ENCODE measurements at regions not wholly inside any gene's neighbourhood (a gene's known extent, or its start where the extent isn't known, plus 50 kb on each side); places are given as distances from the start of the nearest gene placed in this dataset.

DNA sequence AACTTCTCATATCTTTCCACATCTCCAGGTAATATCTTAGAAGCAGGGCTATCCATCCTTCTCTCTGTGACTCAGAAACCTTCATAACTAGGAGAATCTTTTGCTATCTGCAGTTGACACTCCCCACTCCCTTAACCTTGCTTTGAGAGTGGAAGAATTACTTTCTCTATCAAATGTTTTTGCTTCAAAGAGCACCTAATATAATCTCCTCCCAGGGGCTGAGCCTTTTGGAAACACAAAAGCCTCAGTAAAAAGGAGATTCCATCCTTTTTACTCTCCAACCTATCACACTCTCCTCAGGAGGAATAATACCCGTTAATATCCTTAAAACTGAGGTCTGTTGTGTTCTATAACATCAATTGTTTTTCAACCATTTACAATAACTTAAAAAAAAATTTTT, 94.9 kb upstream of the DNAJC10 start:
- H3K36me3 Mint-ChIP-seq (ENCODE audit: low read depth): no peaks in the 10 kb centered on the region
- H3K9me3 Mint-ChIP-seq: no peaks in the 10 kb centered on the region
- no peaks in the 10 kb centered on the region for H3K4me1 Mint-ChIP-seq (ENCODE audit: low read depth)
- intact Hi-C loops (cut with micrococcal nuclease): no loop called here
- no peak overlapping the region for H3K27ac Mint-ChIP-seq
- H3K27me3 Mint-ChIP-seq: no peaks in the 10 kb centered on the region
- H3K4me3 Mint-ChIP-seq: no peak overlapping the region

GRCh38 chr2:182621810-182622209, 94.2 kb upstream of the DNAJC10 start:
- H3K4me3 Mint-ChIP-seq: no peak overlapping the region

DNA sequence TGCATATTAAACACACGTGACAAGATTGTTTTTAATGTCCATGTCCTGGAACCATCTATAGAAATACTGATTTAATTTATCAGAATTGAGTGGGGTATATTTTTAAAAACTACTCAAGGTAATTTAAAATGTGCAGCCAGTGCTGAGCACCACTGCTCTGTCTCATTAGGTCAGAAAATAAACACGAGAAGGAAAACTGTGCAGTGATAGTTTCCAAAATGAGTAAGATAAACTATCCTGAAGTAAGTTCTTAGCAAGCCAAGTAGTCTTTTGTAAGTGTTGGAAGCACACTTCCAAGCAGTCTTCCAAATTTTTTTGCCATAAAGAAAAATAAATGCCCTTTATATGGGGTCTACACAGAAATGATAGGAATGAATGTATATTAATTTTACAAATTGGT, 93.8 kb upstream of the DNAJC10 start:
- no peaks in the 10 kb centered on the region for H3K36me3 Mint-ChIP-seq (ENCODE audit: low read depth)
- H3K27ac Mint-ChIP-seq: no peak overlapping the region
- H3K4me3 Mint-ChIP-seq: no peak overlapping the region
- H3K4me1 Mint-ChIP-seq (ENCODE audit: low read depth): no peaks in the 10 kb centered on the region
- H3K9me3 Mint-ChIP-seq: no peaks in the 10 kb centered on the region
- H3K27me3 Mint-ChIP-seq: no peaks in the 10 kb centered on the region
- intact Hi-C loops (cut with micrococcal nuclease): no loop called here

More at GRCh38 chr2:182621810-182622209, 94.2 kb upstream of the DNAJC10 start:
- H3K36me3 Mint-ChIP-seq (ENCODE audit: low read depth): no peaks in the 10 kb centered on the region
- intact Hi-C loops (cut with micrococcal nuclease): no loop called here
- no peaks in the 10 kb centered on the region for H3K27me3 Mint-ChIP-seq
- H3K27ac Mint-ChIP-seq: no peak overlapping the region
- no peaks in the 10 kb centered on the region for H3K9me3 Mint-ChIP-seq
- H3K4me1 Mint-ChIP-seq (ENCODE audit: low read depth): no peaks in the 10 kb centered on the region

GRCh38 chr2:182625814-182626213, 90.2 kb upstream of the DNAJC10 start:
- no peak overlapping the region for H3K27ac Mint-ChIP-seq
- H3K9me3 Mint-ChIP-seq: no peaks in the 10 kb centered on the region
- intact Hi-C loops (cut with micrococcal nuclease): no loop called here
- no peak overlapping the region for H3K4me3 Mint-ChIP-seq
- no peaks in the 10 kb centered on the region for H3K27me3 Mint-ChIP-seq
- H3K4me1 Mint-ChIP-seq (ENCODE audit: low read depth): no peaks in the 10 kb centered on the region
- H3K36me3 Mint-ChIP-seq (ENCODE audit: low read depth): no peaks in the 10 kb centered on the region

- Mint-ChIP-seq H3K36me3 (ENCODE audit: low read depth) (no peaks in the 10 kb centered on the region), H3K27ac (no peak overlapping the region), H3K4me1 (ENCODE audit: low read depth) (no peaks in the 10 kb centered on the region), H3K4me3 (no peak overlapping the region), H3K27me3 (no peaks in the 10 kb centered on the region), H3K9me3 (no peaks in the 10 kb centered on the region)
- intact Hi-C loops (cut with micrococcal nuclease): no loop called here
Measured at GRCh38 chr2:182628916-182629315, 87.1 kb upstream of the DNAJC10 start.

DNA sequence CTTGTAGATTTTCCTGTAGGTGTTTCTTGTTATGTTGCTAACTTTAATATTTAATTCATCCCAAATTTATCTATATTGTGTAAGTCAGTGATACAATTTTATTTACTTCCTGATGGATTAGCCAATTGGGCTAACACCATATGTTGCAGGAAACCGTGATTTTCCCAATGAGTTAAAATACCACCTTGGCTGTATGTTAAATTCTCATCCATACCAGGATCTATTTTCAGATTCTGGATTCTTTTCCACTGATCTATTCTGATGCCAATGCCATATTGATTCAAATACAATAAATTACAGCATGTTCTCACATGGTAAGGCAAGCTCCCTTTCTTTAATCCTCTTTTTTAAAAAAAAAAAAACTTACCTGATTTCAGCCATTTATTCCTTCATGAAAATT, 85.8 kb upstream of the DNAJC10 start:
- no peaks in the 10 kb centered on the region for H3K27me3 Mint-ChIP-seq
- no peak overlapping the region for H3K27ac Mint-ChIP-seq
- H3K9me3 Mint-ChIP-seq: no peaks in the 10 kb centered on the region
- H3K4me3 Mint-ChIP-seq: no peak overlapping the region
- no peaks in the 10 kb centered on the region for H3K36me3 Mint-ChIP-seq (ENCODE audit: low read depth)
- no peaks in the 10 kb centered on the region for H3K4me1 Mint-ChIP-seq (ENCODE audit: low read depth)
- intact Hi-C loops (cut with micrococcal nuclease): no loop called here

DNA sequence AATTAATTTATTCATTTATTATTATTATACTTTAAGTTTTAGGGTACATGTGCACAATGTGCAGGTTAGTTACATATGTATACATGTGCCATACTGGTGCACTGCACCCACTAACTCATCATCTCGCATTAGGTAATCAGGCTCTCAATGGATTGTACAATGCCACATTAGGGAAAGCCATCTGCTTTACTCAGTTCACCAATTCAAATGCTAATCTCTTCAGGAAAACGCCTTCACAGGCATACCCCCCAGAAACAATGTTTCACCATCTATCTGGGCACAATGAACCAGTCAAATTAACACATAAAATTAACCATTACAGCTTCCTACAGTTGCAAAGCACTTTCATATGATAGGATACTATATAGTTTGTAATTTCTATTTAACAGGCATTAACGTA, 84.8 kb upstream of the DNAJC10 start:
- intact Hi-C loops (cut with micrococcal nuclease): no loop called here

GRCh38 chr2:182634386-182634785, 81.7 kb upstream of the DNAJC10 start:
- no peaks in the 10 kb centered on the region for H3K4me1 Mint-ChIP-seq (ENCODE audit: low read depth)
- no peaks in the 10 kb centered on the region for H3K9me3 Mint-ChIP-seq
- no peaks in the 10 kb centered on the region for H3K27me3 Mint-ChIP-seq
- H3K27ac Mint-ChIP-seq: no peak overlapping the region
- intact Hi-C loops (cut with micrococcal nuclease): no loop called here
- H3K36me3 Mint-ChIP-seq (ENCODE audit: low read depth): no peaks in the 10 kb centered on the region
- no peak overlapping the region for H3K4me3 Mint-ChIP-seq

More for the DNA sequence above, 84.8 kb upstream of the DNAJC10 start:
- H3K27ac Mint-ChIP-seq: no peak overlapping the region
- no peaks in the 10 kb centered on the region for H3K36me3 Mint-ChIP-seq (ENCODE audit: low read depth)
- no peaks in the 10 kb centered on the region for H3K9me3 Mint-ChIP-seq
- no peaks in the 10 kb centered on the region for H3K4me1 Mint-ChIP-seq (ENCODE audit: low read depth)
- no peaks in the 10 kb centered on the region for H3K27me3 Mint-ChIP-seq
- no peak overlapping the region for H3K4me3 Mint-ChIP-seq

DNA sequence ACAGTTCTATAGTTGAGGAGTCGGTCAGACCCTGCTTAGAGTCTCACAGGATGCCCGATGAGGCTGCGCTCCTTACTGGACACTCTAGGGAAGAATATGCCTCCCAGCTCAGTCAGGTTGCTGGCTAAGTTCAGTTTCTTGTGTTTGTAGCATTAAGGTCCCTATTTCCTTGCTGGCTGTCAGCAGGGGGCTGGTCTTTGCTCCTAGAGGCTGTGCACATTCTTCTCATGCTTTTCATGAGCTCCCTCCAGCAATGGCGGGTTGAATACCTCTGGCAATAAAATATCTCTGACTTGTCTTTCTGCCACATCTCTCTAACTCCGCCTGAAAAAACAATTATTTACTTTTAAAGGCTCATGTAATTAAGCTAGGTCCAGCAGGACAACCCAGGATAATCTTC, 79.4 kb upstream of the DNAJC10 start:
- H3K36me3 Mint-ChIP-seq (ENCODE audit: low read depth): no peaks in the 10 kb centered on the region

DNA sequence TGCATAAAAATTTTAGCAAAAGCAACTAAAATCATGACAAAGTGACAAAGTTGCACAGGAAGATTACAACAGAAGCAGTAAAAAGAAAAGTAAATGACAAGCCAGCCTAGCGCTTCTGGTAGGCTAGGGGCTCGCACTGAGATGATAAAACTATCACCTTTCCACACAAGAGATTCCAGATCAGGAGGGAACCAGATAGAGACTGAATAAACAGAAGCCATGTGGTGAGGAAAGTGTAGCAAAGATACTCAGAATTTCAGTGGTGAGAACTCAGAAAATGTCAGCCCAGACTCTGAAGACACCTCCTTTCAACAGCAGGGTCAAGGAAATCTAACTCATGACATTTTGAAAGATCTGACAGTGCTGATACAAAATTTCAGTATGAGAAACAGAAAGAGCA, 77.4 kb upstream of the DNAJC10 start:
- no peaks in the 10 kb centered on the region for H3K36me3 Mint-ChIP-seq (ENCODE audit: low read depth)
- H3K4me1 Mint-ChIP-seq (ENCODE audit: low read depth): peaks cover 14% of the 10 kb centered on the region
- intact Hi-C loops (cut with micrococcal nuclease): no loop called here
- H3K27ac Mint-ChIP-seq: no peak overlapping the region
- no peak overlapping the region for H3K4me3 Mint-ChIP-seq
- H3K27me3 Mint-ChIP-seq: no peaks in the 10 kb centered on the region
- no peaks in the 10 kb centered on the region for H3K9me3 Mint-ChIP-seq

More for the DNA sequence above, 79.4 kb upstream of the DNAJC10 start:
- intact Hi-C loops (cut with micrococcal nuclease): no loop called here
- Mint-ChIP-seq H3K27ac (no peak overlapping the region), H3K4me1 (ENCODE audit: low read depth) (no peaks in the 10 kb centered on the region), H3K9me3 (no peaks in the 10 kb centered on the region), H3K4me3 (no peak overlapping the region), H3K27me3 (no peaks in the 10 kb centered on the region)

DNA sequence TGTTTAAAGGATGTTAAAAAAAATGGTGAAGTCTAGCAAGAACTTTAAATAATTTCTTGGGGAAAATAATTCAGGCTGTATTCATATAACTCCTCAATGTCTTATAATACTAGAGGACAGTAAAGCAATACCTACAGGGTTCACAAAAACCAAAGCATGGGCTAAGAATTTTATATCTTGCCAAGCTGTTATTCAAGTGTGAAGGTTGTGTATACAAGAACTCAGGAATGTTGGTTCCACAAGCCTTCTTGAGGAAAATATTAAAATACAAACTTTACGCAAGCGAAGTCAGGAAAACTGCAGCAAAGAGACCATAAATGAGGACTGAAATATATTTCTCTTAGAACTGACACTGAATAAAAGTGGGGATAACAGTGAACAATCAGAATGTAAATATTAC, 76.1 kb upstream of the DNAJC10 start:
- H3K36me3 Mint-ChIP-seq (ENCODE audit: low read depth): no peaks in the 10 kb centered on the region
- no peaks in the 10 kb centered on the region for H3K27me3 Mint-ChIP-seq
- H3K4me3 Mint-ChIP-seq: no peak overlapping the region
- intact Hi-C loops (cut with micrococcal nuclease): no loop called here
- H3K4me1 Mint-ChIP-seq (ENCODE audit: low read depth): peaks cover 15% of the 10 kb centered on the region
- no peak overlapping the region for H3K27ac Mint-ChIP-seq
- H3K9me3 Mint-ChIP-seq: no peaks in the 10 kb centered on the region

DNA sequence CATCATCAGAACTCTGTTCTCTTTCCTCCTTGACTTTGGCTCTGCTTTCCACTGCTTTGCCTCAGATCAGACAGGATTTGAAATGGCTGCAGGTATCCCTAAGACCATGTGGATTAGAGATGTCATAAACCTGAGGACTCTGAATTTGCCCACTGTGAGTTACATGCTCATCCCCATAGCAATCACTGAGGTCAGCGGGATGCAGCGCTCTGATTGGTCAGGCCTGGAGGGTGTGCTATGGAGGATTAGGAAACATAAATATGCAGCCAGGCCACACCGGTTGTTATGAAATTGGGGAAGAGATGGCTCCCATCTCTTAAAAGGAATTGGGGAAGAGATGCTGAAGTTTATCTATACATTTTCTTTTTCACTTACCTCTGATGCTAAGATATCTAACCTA, 73.7 kb upstream of the DNAJC10 start:
- no peak overlapping the region for H3K27ac Mint-ChIP-seq
- no peaks in the 10 kb centered on the region for H3K27me3 Mint-ChIP-seq
- H3K9me3 Mint-ChIP-seq: no peaks in the 10 kb centered on the region
- no peak overlapping the region for H3K4me3 Mint-ChIP-seq
- no peaks in the 10 kb centered on the region for H3K36me3 Mint-ChIP-seq (ENCODE audit: low read depth)
- peaks cover 15% of the 10 kb centered on the region for H3K4me1 Mint-ChIP-seq (ENCODE audit: low read depth)
- intact Hi-C loops (cut with micrococcal nuclease): no loop called here

DNA sequence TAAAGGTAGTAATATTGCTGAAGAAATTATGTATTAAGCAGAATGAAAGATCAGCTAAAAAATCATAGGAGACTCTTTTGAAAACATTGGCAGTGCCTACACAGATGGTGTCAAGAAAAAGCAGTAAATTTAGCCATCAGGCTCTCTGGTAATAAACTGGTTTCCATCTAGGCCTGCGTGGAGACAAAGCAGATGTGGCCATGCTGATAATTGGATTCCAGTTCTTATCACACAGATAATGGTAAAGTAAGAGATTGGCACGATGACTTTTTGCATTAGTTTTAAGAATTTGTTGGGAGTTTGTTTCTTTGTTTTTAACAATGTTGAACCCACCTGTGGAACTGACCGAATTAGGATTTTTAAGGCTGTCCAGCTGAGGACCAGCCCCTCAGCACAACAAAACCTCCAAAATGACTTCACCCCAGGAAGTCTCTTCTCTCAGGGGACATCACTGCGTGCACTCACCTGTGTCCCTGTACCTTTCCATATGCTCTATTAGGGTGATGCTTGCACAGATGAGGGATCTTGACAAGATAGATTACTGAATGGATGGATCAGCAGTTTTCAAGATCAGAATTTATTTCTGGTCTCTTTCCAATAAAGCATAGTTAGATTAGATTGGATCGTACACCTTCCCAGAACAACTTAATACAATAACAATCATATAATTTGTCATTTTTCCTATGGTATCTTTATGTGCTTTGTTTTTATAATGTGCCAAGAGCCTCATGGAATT, 69.1 kb upstream of the DNAJC10 start:
- Mint-ChIP-seq H3K4me3 (no peak overlapping the region), H3K36me3 (ENCODE audit: low read depth) (no peaks in the 10 kb centered on the region), H3K9me3 (no peaks in the 10 kb centered on the region), H3K27ac (no peak overlapping the region), H3K27me3 (no peaks in the 10 kb centered on the region), H3K4me1 (ENCODE audit: low read depth) (peaks cover 15% of the 10 kb centered on the region)
- intact Hi-C loops (cut with micrococcal nuclease): no loop called here

- H3K27ac Mint-ChIP-seq: no peak overlapping the region
- no peak overlapping the region for H3K4me3 Mint-ChIP-seq
- peaks cover 14% of the 10 kb centered on the region for H3K4me1 Mint-ChIP-seq (ENCODE audit: low read depth)
- no peaks in the 10 kb centered on the region for H3K36me3 Mint-ChIP-seq (ENCODE audit: low read depth)
- intact Hi-C loops (cut with micrococcal nuclease): no loop called here
- no peaks in the 10 kb centered on the region for H3K27me3 Mint-ChIP-seq
- no peaks in the 10 kb centered on the region for H3K9me3 Mint-ChIP-seq
Measured at GRCh38 chr2:182647499-182647787, 68.6 kb upstream of the DNAJC10 start.

DNA sequence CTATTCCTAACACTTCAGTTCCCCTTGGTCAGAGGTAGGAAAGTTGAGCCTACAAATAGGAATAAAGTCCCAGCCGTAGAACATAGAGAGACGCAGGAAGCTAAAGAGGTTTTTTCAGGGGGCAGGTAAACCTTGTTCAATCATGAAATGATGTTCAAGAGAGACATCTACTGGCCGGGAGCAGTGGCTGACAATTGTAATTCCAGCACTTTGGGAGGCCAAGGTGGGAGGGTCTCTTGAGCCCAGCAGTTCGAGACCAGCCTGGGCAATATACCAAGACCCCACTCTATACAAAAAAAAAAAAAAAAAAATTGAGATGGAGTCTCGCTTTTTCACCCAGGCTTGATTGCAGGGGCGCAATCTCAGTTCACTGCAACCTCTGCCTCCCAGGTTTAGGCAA, 66.7 kb upstream of the DNAJC10 start:
- intact Hi-C loops (cut with micrococcal nuclease): no loop called here
- H3K27me3 Mint-ChIP-seq: no peaks in the 10 kb centered on the region
- no peaks in the 10 kb centered on the region for H3K4me1 Mint-ChIP-seq (ENCODE audit: low read depth)
- no peak overlapping the region for H3K27ac Mint-ChIP-seq
- H3K9me3 Mint-ChIP-seq: no peaks in the 10 kb centered on the region
- H3K4me3 Mint-ChIP-seq: no peak overlapping the region
- no peaks in the 10 kb centered on the region for H3K36me3 Mint-ChIP-seq (ENCODE audit: low read depth)

Data from dendritic cell treated with granulocyte-macrophage colony-stimulating factor and Interleukin-4, amounts not matched to agents 40 ng/mL and 50 ng/mL, for 4 days (primary cell).